IPS-NIHi7 (cell line): ENCODE measurements at regions not wholly inside any gene's neighbourhood (a gene's known extent, or its start where the extent isn't known, plus 50 kb on each side); places are given as distances from the start of the nearest gene placed in this dataset.

Experiments
- DNase-seq: peaks from one replicate; pipeline ENCODE4 v3.0.0; 2012; ENCODE audit warnings: mixed read lengths; ENCODE audit errors: extremely low spot score

GRCh38 chr7:89926194-89926593, 228.1 kb upstream of the STEAP1 start:
- no peak for DNase-seq

DNA sequence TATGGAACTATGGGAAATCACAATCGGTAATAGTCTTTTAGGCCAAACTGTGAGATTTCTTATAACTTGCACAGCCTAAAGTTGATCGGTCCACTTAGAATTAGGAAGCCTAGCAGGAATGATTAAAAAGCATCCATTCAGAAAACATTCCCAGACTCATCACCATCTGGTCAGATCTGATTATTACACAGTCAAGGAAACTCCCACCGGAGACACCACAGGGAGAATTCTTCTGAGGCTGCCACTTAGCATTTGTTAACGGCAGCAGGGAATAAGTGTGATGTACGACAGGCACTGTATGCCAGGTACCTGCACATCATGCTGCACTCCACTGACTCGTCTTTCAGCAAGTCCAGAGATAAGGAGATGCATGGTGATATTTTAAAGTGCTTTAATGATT, 227.6 kb upstream of the STEAP1 start:
- DNase-seq, result no peak

- DNase-seq, result no peak
These were observed 226.5 kb upstream of the STEAP1 start for GRCh38 chr7:89927762-89928161.

DNA sequence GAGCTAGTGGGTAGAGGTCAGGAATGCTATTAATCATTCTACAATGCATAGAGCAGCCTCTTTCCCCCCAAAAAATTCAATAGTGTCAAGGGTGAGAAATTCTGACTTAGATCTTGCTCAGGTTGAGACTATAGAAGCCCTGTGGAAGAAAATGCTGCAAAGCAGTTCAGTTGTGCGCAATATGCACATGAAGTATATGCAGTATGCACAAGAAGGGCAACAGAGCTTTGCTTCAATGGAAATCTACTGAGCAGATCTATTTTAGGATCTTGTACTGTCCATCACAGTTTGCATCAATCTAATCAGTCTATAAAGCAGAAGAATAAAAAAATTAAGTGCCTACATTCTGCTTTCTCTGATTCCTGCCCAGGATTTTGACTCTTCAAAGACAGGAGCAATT, 225.8 kb upstream of the STEAP1 start:
- no peak for DNase-seq

GRCh38 chr7:89934101-89934500, 220.2 kb upstream of the STEAP1 start:
- DNase-seq, result no peak

- DNase-seq, result no peak
These were observed 210.7 kb upstream of the STEAP1 start for GRCh38 chr7:89943525-89944050.

DNA sequence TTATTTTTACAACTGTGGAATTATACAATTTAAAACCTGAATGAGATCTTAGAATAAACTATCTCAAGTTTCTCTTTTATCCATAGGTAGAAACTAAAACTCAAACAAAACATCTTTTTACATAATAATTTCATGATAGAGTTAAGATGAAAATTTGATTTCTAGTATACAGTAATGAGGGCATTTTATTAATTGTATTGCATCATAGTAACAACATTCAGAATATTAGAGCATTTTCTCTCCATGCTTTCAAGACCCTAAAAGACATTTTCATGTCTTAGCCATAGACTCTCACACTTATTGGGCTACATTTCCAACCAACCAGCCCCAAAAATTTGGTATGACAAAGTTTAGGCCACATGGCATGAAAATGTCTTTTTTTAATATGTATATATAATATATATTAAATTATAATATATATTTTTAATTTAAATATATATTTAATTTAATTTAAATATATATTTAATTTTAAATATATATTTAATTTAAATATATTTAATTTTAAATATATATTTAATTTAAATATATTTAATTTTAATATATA, 195.7 kb upstream of the STEAP1 start:
- DNase-seq, result no peak

DNA sequence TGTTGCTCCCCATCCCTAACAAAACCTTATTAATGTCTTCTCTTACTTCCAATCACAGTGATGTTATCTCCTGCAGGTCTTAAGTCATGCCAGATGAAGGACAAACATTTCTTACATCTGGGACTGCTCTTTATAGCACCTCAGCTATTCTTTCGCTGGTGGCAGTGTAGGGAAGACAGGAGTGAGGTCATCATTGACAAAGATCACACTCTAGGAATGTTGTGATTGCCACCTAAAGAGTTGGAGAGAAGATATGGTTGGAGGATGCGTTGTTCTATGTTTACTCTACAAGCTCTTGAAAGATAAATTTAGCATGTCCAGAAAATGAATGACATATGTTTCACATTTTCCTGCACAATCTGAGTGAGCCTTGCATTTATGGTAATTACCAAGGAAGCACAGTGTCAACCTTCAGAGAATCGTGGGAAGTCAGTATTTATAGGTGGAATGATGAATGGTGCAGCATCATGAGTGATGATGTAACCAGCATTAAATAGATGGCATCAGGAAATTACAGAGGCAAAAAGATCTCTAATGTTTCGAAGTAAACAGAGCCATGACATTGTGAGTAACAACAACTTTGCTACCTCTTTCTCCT, 188.1 kb upstream of the STEAP1 start:
- DNase-seq, result no peak

- DNase-seq, result no peak
These were observed 178.7 kb upstream of the STEAP1 start for GRCh38 chr7:89975577-89975976.

- no peak for DNase-seq
These were observed 166.6 kb upstream of the STEAP1 start for GRCh38 chr7:89987665-89988064.

DNA sequence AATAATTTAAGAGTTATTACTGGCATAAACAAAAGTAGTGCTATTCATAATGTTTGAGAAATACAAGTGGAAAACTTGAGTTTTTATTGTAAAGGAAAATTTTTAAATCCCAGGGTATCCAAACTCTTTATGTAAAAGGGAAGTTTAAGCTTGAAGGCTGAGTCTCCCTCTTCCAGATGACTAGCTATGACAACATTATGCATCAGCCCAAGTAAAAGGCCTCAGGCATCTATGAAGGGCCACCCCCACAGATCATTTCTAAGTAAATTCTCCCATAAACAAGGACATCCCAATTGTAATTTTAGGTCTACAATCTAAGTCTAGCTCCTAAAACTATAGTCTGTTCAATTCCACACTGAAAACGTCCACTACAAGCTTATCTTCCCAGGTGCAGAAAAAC, 166.2 kb upstream of the STEAP1 start:
- DNase-seq, result no peak

DNA sequence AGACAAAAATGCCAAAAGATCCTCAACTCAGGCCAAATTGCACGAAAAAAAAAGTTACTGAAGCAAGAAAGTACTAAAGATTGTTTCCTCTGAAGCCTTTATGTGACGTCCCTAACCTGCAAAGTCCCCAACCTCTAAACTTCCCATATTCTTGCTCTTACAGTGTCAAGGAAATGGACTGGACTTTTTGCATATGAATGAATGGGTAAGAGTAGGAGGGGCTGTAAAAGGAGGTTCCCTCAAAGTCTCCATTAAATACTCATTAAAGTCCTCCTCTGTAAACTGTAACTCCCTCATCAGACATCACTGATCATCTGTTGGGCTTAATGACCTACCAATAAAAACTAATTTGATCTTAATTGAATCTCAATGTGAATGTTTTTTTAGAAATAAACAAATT, 164.8 kb upstream of the STEAP1 start:
- DNase-seq, result no peak

DNA sequence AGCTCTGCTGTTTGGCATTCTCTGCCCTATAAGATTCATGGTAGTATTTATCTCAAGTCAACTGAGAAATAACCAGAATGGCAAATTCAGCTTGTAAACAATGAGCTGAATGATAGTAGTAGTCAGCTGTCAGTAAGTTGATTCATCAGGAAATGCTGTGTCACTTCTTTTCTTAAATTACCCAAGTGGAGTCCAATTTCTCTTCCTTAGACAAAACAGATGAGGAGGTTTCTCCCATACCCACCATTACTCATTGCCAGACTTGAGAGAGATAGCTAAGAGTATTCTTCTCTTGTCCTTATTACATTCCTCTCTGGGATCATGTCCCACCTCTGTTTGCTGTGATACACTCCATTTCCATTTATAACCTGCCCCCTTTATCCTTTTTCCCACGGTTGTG, 159.8 kb upstream of the STEAP1 start:
- DNase-seq, result no peak

GRCh38 chr7:89998554-89998953, 155.7 kb upstream of the STEAP1 start:
- DNase-seq, result no peak

- DNase-seq, result no peak
These were observed 148.4 kb upstream of the STEAP1 start for GRCh38 chr7:90005836-90006235.

DNA sequence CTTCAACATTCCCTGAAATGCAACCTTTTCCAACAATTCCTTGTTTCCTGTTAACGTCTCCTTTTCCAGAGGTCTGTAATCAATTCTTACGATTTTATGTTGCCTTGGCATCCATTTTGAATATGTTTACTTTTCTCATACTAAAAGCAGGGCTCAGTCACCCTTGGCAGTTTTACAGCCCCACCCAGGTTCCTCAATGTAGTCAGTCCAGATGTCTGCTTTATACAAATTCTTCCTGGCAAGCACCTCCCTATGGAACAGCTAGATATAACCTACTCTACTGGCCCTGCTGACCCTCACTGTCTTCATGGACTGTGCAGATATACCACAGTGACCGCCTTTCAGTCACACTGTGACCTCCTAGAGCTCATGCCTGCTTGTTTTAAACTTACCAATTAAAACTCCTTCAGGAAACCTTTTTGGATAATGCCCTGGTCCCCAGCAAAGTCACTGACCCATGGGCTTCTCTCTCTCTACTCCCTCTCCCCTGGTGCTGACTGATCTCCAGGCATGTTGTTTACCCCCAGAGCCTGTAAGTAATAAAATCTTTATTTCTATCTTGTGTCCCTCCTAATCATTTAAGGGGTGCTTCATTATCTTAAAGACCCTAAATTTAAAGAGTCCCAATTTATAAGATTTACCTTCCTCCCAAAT, 147.1 kb upstream of the STEAP1 start:
- DNase-seq, result no peak

DNA sequence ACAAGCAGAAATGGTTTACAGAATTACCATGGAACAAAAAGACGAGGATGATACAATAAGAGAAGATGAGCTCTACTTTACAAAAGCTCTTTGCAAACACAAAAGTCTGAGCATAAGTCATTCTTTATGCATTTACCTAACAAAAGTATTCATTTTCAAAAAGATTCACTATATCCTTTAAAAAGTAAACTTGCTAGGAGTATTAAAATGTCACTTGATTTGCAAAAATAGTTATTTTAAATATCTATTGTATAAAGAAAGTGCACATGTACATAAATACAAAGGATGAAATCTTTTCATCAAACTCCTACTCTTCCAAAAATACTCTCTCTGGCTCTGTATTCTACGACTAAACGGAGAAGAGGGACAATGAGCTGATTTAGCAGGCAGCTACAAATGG, 146.4 kb upstream of the STEAP1 start:
- DNase-seq, result no peak

DNA sequence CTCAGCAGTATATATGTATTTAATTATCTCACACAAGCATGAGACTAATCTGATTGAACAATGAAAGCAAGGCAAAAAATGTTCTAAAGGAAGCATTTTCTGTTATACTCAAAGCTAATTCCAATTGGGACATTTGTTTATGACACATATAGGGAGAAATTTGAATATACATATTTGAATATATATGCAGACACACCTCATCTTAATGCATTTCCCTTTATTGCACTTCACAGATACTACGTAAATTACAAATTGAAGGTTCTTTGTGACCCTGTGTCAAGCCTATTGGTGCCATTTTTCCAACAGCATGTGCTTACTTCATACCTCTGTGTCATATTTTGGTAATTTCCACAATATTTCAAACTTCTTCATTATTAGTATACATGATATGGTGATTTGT, 132.1 kb upstream of the STEAP1 start:
- DNase-seq, result no peak

DNA sequence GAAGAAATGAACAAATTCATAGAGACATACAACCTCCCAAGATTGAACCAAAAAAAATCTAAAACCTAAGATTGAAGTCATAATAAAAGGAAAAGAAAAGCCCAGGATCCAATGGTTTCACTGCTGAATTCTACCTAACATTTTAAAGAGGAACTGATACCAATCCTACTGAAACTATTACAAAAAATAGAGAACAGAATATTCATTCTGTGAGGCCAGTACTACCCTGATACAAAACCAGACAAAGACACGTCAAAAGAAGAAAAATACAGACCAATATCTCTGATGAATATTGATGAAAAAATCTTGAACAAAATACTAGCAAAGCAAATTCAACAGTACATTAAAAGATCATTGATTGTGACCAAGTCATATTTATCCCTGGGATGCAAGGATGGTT, 128.5 kb upstream of the STEAP1 start:
- DNase-seq, result no peak

DNA sequence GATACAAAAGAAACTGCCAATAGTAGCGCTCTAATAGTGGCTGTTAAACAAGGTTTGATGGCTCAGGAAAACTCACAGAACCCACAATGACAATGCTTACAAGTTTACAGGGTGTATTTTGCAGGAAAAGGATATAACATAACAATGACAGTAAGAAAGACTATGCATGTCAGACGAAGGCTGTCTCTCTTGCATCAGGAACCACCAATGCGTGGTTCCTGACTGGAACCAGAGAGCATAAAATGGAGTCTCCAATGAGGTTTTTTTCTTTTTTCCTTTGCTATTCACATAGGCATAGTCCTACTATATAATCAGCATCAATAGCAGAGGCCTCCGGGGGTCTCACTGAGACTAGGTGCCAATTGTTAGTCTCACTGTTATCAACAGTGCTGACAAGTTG, 120.4 kb upstream of the STEAP1 start:
- no peak for DNase-seq

DNA sequence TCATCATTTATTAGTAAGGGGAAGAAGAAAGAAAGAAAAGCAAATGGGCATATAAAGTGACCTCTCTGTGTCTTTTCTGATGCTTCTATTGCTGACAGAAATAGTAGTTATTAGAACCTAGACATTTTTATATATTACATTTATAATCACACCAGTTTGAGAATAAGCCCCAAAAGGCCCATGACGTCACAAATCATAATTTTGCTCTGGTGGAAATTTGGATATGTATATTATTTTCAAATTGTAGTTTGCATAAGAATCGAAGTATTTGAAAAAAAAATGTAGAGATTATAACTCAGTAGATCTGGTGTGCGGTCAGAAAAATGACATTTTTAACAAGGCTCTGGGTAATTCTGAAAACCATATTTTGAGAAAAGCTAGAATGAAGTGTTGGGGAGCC, 101.2 kb upstream of the STEAP1 start:
- DNase-seq, result no peak

DNA sequence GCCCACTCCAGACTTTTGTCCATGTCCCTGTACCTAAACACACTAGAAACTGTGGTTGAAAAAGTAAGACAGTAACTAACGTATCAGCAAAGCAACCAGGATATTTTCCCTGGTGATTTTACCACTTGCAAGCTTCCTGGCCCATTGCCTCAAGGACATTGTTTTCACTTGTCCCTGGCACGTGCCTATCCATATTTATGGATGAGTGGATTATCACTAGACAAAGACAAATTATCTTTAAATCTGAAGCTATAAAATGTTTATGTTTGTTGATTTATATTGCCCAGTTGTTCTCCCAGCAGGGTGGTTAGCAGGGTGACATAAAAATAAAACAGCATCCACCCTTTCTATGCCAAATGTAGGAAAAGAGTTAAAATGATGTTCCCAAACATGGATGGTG, 93.2 kb upstream of the STEAP1 start:
- no peak for DNase-seq

- no peak for DNase-seq
These were observed 89.9 kb upstream of the STEAP1 start for GRCh38 chr7:90064370-90064769.

GRCh38 chr7:90067171-90067570, 87.1 kb upstream of the STEAP1 start:
- DNase-seq, result no peak
